HCT116 (cell line): ENCODE measurements at regions not wholly inside any gene's neighbourhood (a gene's known extent, or its start where the extent isn't known, plus 50 kb on each side); places are given as distances from the start of the nearest gene placed in this dataset.

Source experiments
- EZH2 ChIP-seq: fragments of 200-600 bp; sonication (generic); IDR thresholded peaks from 2 replicates; pipeline ENCODE4 v1.6.1; 2017; ENCODE audit warnings: antibody characterized with exemption, mixed run types
- FOSL1 ChIP-seq: IDR thresholded peaks from 2 replicates; pipeline ENCODE4 v1.6.1; 2012; ENCODE audit warnings: low read depth
- POLR2A ChIP-seq: IDR thresholded peaks from 2 replicates; pipeline ENCODE4 v1.7.0; 2011; ENCODE audit warnings: borderline replicate concordance; ENCODE audit not compliant: insufficient read depth, insufficient read length; ENCODE audit errors: extremely low read depth
- POLR2AphosphoS5 ChIP-seq: IDR thresholded peaks from 2 replicates; pipeline ENCODE4 v1.6.1; 2011; ENCODE audit warnings: mild to moderate bottlenecking, low read depth, low read length, moderate library complexity
- RAD21 ChIP-seq: IDR thresholded peaks from 2 replicates; pipeline ENCODE4 v1.6.1; 2012; ENCODE audit warnings: low read depth, mild to moderate bottlenecking
- TCF7L2 ChIP-seq: IDR thresholded peaks from 2 replicates; pipeline ENCODE4 v1.7.0; 2011; ENCODE audit warnings: borderline replicate concordance, inconsistent platforms; ENCODE audit not compliant: insufficient read depth, insufficient read length; ENCODE audit errors: extremely low read depth
- TF ChIP-seq, protein P1 (sequence below): IDR thresholded peaks from 2 replicates; pipeline ENCODE4 v1.6.1; 2012; ENCODE audit warnings: low read depth
- TF ChIP-seq, protein P2 (sequence below), 3 experiments: fragments of 200-600 bp in 1 of 3; sonication (generic) in 1 of 3; IDR thresholded peaks in 2 of 3; conservative IDR thresholded peaks in 1 of 3; 2 replicates each; pipeline ENCODE4 v1.5.1; 2012 to 2017; ENCODE audit warnings: low read depth in 2 of 3, low read length in 2 of 3, antibody characterized with exemption in 1 of 3, borderline replicate concordance in 1 of 3, control low read depth in 1 of 3, mild to moderate bottlenecking in 1 of 3, mixed read lengths in 1 of 3, mixed run types in 1 of 3, moderate library complexity in 1 of 3; ENCODE audit not compliant: insufficient read depth in 1 of 3
- TF ChIP-seq, protein P3 (sequence below): IDR thresholded peaks from 2 replicates; pipeline ENCODE4 v1.6.1; 2012

DNA sequence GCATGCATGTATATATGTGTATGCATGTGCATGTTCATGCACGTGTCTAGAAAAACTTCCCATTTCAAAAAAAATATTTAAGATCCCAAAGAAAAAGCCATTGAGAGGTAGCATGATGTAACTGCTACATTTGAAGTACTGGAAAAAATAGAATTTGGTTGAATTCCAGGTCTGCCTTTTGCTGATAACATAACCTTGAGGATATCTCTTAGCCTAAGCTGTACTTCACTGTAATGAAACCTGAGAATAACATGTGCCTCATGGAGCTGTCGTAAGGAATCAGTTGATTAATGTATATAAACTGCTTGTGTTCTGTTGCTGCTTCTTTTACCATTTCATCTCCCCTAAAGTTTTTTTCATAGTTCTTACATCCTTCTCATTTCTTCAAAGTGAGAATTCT is 351.8 kb downstream of the GRIA2 start:
- TF ChIP-seq, protein P1, sequence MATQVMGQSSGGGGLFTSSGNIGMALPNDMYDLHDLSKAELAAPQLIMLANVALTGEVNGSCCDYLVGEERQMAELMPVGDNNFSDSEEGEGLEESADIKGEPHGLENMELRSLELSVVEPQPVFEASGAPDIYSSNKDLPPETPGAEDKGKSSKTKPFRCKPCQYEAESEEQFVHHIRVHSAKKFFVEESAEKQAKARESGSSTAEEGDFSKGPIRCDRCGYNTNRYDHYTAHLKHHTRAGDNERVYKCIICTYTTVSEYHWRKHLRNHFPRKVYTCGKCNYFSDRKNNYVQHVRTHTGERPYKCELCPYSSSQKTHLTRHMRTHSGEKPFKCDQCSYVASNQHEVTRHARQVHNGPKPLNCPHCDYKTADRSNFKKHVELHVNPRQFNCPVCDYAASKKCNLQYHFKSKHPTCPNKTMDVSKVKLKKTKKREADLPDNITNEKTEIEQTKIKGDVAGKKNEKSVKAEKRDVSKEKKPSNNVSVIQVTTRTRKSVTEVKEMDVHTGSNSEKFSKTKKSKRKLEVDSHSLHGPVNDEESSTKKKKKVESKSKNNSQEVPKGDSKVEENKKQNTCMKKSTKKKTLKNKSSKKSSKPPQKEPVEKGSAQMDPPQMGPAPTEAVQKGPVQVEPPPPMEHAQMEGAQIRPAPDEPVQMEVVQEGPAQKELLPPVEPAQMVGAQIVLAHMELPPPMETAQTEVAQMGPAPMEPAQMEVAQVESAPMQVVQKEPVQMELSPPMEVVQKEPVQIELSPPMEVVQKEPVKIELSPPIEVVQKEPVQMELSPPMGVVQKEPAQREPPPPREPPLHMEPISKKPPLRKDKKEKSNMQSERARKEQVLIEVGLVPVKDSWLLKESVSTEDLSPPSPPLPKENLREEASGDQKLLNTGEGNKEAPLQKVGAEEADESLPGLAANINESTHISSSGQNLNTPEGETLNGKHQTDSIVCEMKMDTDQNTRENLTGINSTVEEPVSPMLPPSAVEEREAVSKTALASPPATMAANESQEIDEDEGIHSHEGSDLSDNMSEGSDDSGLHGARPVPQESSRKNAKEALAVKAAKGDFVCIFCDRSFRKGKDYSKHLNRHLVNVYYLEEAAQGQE, result no peak
- TF ChIP-seq EZH2 (no peak), POLR2AphosphoS5 (no peak), TCF7L2 (no peak), POLR2A (no peak), FOSL1 (no peak), RAD21 (no peak)
- TF ChIP-seq, protein P2, sequence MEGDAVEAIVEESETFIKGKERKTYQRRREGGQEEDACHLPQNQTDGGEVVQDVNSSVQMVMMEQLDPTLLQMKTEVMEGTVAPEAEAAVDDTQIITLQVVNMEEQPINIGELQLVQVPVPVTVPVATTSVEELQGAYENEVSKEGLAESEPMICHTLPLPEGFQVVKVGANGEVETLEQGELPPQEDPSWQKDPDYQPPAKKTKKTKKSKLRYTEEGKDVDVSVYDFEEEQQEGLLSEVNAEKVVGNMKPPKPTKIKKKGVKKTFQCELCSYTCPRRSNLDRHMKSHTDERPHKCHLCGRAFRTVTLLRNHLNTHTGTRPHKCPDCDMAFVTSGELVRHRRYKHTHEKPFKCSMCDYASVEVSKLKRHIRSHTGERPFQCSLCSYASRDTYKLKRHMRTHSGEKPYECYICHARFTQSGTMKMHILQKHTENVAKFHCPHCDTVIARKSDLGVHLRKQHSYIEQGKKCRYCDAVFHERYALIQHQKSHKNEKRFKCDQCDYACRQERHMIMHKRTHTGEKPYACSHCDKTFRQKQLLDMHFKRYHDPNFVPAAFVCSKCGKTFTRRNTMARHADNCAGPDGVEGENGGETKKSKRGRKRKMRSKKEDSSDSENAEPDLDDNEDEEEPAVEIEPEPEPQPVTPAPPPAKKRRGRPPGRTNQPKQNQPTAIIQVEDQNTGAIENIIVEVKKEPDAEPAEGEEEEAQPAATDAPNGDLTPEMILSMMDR (IDR thresholded peaks at IDR 0.05 in 2 of 3, conservative IDR thresholded peaks at IDR 0.05 in 1 of 3; ENCODE audit: borderline replicate concordance in 1 of 3, insufficient read depth in 1 of 3, low read depth in 2 of 3, low read length in 2 of 3), result no peak
- TF ChIP-seq, protein P3, sequence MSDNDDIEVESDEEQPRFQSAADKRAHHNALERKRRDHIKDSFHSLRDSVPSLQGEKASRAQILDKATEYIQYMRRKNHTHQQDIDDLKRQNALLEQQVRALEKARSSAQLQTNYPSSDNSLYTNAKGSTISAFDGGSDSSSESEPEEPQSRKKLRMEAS, result no peak
